MM.1S (cell line): ENCODE measurements at regions not wholly inside any gene's neighbourhood (a gene's known extent, or its start where the extent isn't known, plus 50 kb on each side); places are given as distances from the start of the nearest gene placed in this dataset.

Experiments
- CTCF ChIP-seq: fragments of 300-600 bp; sonication (generic); IDR thresholded peaks from 2 replicates; pipeline ENCODE4 v1.5.1; 2016; ENCODE audit warnings: antibody characterized with exemption, low read length, mixed read lengths
- EZH2 ChIP-seq: fragments of 300-600 bp; sonication (generic); optimal IDR thresholded peaks from 2 replicates; pipeline ENCODE3; 2017; ENCODE audit warnings: low read depth, mild to moderate bottlenecking, antibody characterized with exemption, low read length, mixed read lengths
- EZH2phosphoT487 ChIP-seq: fragments of 300-600 bp; sonication (generic); IDR thresholded peaks from 2 replicates; pipeline ENCODE4 v1.6.1; 2018; ENCODE audit warnings: antibody characterized with exemption, low read length

GRCh38 chr12:71269281-71269598, 111.4 kb upstream of the TSPAN8 start:
- TF ChIP-seq CTCF = no peak
- TF ChIP-seq EZH2 = no peak
- TF ChIP-seq EZH2phosphoT487 = no peak
